Liver (tissue), 2 donors: ENCODE measurements at regions not wholly inside any gene's neighbourhood (a gene's known extent, or its start where the extent isn't known, plus 50 kb on each side); places are given as distances from the start of the nearest gene placed in this dataset.

Experiments
- CTCF ChIP-seq: fragments of 150-350 bp; IDR thresholded peaks from 2 replicates; pipeline ENCODE4 v1.5.1; 2017; ENCODE audit warnings: improper control_type of control experiment, low read depth, low read length; ENCODE audit not compliant: missing input control
- TF ChIP-seq, protein P1 (sequence below): IDR thresholded peaks from 2 replicates; pipeline ENCODE4 v1.6.1; 2016; ENCODE audit warnings: antibody characterized with exemption
- donor health status: healthy.

- TF ChIP-seq CTCF, result no peak
- TF ChIP-seq, protein P1, sequence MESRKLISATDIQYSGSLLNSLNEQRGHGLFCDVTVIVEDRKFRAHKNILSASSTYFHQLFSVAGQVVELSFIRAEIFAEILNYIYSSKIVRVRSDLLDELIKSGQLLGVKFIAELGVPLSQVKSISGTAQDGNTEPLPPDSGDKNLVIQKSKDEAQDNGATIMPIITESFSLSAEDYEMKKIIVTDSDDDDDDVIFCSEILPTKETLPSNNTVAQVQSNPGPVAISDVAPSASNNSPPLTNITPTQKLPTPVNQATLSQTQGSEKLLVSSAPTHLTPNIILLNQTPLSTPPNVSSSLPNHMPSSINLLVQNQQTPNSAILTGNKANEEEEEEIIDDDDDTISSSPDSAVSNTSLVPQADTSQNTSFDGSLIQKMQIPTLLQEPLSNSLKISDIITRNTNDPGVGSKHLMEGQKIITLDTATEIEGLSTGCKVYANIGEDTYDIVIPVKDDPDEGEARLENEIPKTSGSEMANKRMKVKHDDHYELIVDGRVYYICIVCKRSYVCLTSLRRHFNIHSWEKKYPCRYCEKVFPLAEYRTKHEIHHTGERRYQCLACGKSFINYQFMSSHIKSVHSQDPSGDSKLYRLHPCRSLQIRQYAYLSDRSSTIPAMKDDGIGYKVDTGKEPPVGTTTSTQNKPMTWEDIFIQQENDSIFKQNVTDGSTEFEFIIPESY, result no peak
These were observed 118.9 kb downstream of the LIG4 start for GRCh38 chr13:108096301-108096915.
